Endodermal cell (in vitro differentiated cells): ENCODE measurements at regions not wholly inside any gene's neighbourhood (a gene's known extent, or its start where the extent isn't known, plus 50 kb on each side); places are given as distances from the start of the nearest gene placed in this dataset.
A peak's percentile ranks its signal among the peaks of the same experiment; 100 is the strongest.

ENCODE experiments used
- DNase-seq: peaks from one replicate; pipeline ENCODE4 v3.0.0-alpha.2; 2017
- H3K27ac ChIP-seq: 2 replicates; pipeline ENCODE4 v1.5.1; 2013; ENCODE audit warnings: mild to moderate bottlenecking, low read depth, low read length, moderate library complexity
- H3K27me3 ChIP-seq: 2 replicates; pipeline ENCODE4 v1.6.1; 2013; ENCODE audit warnings: mild to moderate bottlenecking, low read length, moderate library complexity; ENCODE audit not compliant: insufficient read depth, control insufficient read depth, poor library complexity, severe bottlenecking
- H3K36me3 ChIP-seq: 2 replicates; pipeline ENCODE4 v1.7.0; 2013; ENCODE audit warnings: mild to moderate bottlenecking, low read length, moderate library complexity; ENCODE audit not compliant: control insufficient read depth, insufficient read depth
- H3K4me1 ChIP-seq: one replicate; pipeline ENCODE4 v1.7.0; 2013; ENCODE audit warnings: low read length; ENCODE audit not compliant: control insufficient read depth, insufficient read depth
- H3K4me3 ChIP-seq: 2 replicates; pipeline ENCODE4 v1.5.1; 2013; ENCODE audit warnings: mild to moderate bottlenecking, low read length, moderate library complexity
- H3K9ac ChIP-seq: 2 replicates; pipeline ENCODE4 v1.6.1; 2013; ENCODE audit warnings: mild to moderate bottlenecking, low read length, moderate library complexity; ENCODE audit not compliant: poor library complexity, severe bottlenecking; ENCODE audit errors: extremely low read depth
- H3K9me3 ChIP-seq: 2 replicates; pipeline ENCODE4 v1.6.1; 2013; ENCODE audit warnings: mild to moderate bottlenecking, low read length, moderate library complexity; ENCODE audit not compliant: control insufficient read depth
- H3K27ac Mint-ChIP-seq: 2 replicates; pipeline ENCODE4 v1.8.0; 2020; ENCODE audit warnings: mixed read lengths
- H3K27me3 Mint-ChIP-seq: 2 replicates; pipeline ENCODE4 v1.8.0; 2021; ENCODE audit warnings: mild to moderate bottlenecking, mixed read lengths; ENCODE audit not compliant: insufficient read depth
- H3K36me3 Mint-ChIP-seq: 2 replicates; pipeline ENCODE4 v1.8.0; 2020; ENCODE audit warnings: low read depth, mixed read lengths
- H3K4me1 Mint-ChIP-seq: 2 replicates; pipeline ENCODE4 v1.8.0; 2020; ENCODE audit warnings: mixed read lengths
- H3K4me3 Mint-ChIP-seq: 2 replicates; pipeline ENCODE4 v1.8.0; 2020; ENCODE audit warnings: mild to moderate bottlenecking, moderate library complexity, mixed read lengths
- H3K9me3 Mint-ChIP-seq: 2 replicates; pipeline ENCODE4 v1.8.0; 2020; ENCODE audit warnings: mild to moderate bottlenecking, mixed read lengths
- WGBS, 2 experiments: methylation state at CpG; one replicate each; pipeline versions ENCODE4 v1.1.5 to v1.1.7; 2013; ENCODE audit warnings: missing lambda C conversion rate in 2 of 2, mixed read lengths in 1 of 2; ENCODE audit not compliant: insufficient coverage in 1 of 2, insufficient read length in 1 of 2; 5-methylcytosine and 5-hydroxymethylcytosine counted together
- TF ChIP-seq, protein P1 (sequence below): fragments of 200-600 bp; sonication (generic); conservative IDR thresholded peaks from 2 replicates; pipeline ENCODE4 v1.5.0; 2021; ENCODE audit warnings: antibody characterized with exemption, mild to moderate bottlenecking

DNA sequence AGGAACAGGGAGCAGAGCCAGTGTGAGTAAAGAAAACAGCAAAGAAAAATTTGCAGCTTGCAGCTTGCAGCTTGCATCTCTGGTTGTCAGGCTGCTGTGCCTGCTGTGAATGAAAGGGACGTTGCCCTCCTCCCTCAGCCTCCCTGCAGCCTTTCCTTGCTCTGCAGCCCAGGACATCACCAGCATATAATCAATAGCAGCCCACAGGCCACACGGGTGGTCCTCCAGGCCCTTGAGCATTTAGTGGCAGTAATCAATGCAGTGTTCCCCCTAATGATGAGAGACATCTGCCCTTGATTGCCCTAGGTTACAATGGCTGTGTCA is 122.2 kb upstream of the TACR1 start:
- peak; percentile 60 for DNase-seq

DNA sequence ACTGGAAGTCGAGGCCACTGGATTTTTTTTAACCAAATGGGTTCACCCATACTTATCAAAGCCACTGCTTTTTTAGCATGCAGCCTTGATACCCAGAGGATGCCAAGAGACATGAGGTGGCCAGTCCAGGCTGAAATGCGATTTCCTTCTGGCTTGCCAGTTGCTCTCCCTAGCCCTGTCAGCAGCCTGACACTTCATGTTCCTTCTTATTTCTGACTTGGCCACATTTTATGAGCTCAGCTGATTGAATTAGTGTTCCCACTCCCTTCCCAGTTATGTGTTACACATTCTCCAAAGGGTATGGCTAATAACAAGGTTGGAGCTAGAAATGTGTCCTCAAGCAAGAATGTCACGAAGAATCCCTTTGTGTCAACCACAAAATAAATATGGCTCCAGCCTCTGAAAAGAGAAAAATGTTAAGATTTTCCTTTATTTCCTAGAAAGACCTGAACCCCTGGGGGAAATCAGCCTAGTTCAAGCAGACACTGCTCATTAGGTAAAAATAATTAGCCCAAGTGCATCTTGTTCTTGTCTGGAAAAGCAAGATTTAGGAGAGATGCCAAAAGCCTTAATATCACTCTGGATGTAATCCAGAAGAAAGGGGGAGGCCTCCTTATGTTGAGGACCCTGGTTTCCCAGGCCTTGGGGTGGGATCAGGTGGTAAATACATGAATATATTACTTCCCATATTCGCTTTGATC is 121.7 kb upstream of the TACR1 start:
- Histone ChIP-seq H3K4me1 (no peaks in the 10 kb centered on the region), H3K9ac (no peak overlapping the region), H3K9me3 (no peaks in the 10 kb centered on the region), H3K27me3 (no peaks in the 10 kb centered on the region), H3K36me3 (no peaks in the 10 kb centered on the region), H3K27ac (no peak overlapping the region), H3K4me3 (no peak overlapping the region)
- no peaks in the 10 kb centered on the region for H3K36me3 Mint-ChIP-seq
- no peak overlapping the region for H3K4me3 Mint-ChIP-seq
- WGBS, 2 experiments = 70 to 87% methylated on average over 3 to 4 of the region's 4 CpGs
- no peak overlapping the region for H3K27ac Mint-ChIP-seq
- H3K4me1 Mint-ChIP-seq = peaks cover 9% of the 10 kb centered on the region
- DNase-seq = no peak
- H3K9me3 Mint-ChIP-seq = no peaks in the 10 kb centered on the region
- no peaks in the 10 kb centered on the region for H3K27me3 Mint-ChIP-seq
- TF ChIP-seq, protein P1, sequence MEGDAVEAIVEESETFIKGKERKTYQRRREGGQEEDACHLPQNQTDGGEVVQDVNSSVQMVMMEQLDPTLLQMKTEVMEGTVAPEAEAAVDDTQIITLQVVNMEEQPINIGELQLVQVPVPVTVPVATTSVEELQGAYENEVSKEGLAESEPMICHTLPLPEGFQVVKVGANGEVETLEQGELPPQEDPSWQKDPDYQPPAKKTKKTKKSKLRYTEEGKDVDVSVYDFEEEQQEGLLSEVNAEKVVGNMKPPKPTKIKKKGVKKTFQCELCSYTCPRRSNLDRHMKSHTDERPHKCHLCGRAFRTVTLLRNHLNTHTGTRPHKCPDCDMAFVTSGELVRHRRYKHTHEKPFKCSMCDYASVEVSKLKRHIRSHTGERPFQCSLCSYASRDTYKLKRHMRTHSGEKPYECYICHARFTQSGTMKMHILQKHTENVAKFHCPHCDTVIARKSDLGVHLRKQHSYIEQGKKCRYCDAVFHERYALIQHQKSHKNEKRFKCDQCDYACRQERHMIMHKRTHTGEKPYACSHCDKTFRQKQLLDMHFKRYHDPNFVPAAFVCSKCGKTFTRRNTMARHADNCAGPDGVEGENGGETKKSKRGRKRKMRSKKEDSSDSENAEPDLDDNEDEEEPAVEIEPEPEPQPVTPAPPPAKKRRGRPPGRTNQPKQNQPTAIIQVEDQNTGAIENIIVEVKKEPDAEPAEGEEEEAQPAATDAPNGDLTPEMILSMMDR = no peak

More for the DNA sequence above, 122.2 kb upstream of the TACR1 start:
- H3K4me1 ChIP-seq = no peaks in the 10 kb centered on the region
- H3K4me3 ChIP-seq = no peak overlapping the region
- Mint-ChIP-seq H3K27me3 (no peaks in the 10 kb centered on the region), H3K4me1 (peaks cover 9% of the 10 kb centered on the region), H3K36me3 (no peaks in the 10 kb centered on the region), H3K4me3 (no peak overlapping the region), H3K27ac (no peak overlapping the region), H3K9me3 (no peaks in the 10 kb centered on the region)
- no peaks in the 10 kb centered on the region for H3K9me3 ChIP-seq
- 17 to 36% methylated on average over 1 to 2 of the region's 2 CpGs for WGBS, 2 experiments
- TF ChIP-seq, protein P1 = no peak
- H3K9ac ChIP-seq = no peak overlapping the region
- no peak overlapping the region for H3K27ac ChIP-seq
- no peaks in the 10 kb centered on the region for H3K27me3 ChIP-seq
- H3K36me3 ChIP-seq = no peaks in the 10 kb centered on the region

DNA sequence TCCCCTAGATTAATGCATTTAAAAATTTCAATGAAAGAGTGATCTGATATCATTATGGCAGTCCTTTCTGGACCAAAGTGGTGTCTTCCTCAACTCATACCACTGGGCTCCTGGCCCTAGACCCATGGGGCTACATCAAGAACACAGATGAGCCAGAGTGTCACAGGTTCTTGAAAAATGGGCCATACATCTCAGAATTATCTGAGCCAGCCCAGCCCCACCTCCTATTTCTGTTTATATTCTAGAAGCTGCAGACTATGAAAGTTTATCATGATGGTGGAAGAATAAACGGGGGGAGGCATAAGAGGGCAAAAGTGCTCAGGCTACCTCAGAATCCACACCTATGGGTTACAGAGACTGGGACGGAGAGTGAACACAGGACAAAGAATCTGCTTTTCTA is 120.6 kb upstream of the TACR1 start:
- H3K4me1 ChIP-seq = no peaks in the 10 kb centered on the region
- no peaks in the 10 kb centered on the region for H3K36me3 ChIP-seq
- 82 to 100% methylated on average over 1 to 2 of the region's 2 CpGs for WGBS, 2 experiments
- no peaks in the 10 kb centered on the region for H3K36me3 Mint-ChIP-seq
- no peaks in the 10 kb centered on the region for H3K27me3 Mint-ChIP-seq
- H3K9me3 ChIP-seq = no peaks in the 10 kb centered on the region
- peaks cover 5% of the 10 kb centered on the region for H3K4me1 Mint-ChIP-seq
- no peak overlapping the region for H3K27ac Mint-ChIP-seq
- no peak overlapping the region for H3K9ac ChIP-seq
- no peak overlapping the region for H3K4me3 ChIP-seq
- H3K27me3 ChIP-seq = no peaks in the 10 kb centered on the region
- H3K9me3 Mint-ChIP-seq = no peaks in the 10 kb centered on the region
- H3K27ac ChIP-seq = no peak overlapping the region
- DNase-seq = no peak
- H3K4me3 Mint-ChIP-seq = no peak overlapping the region
- TF ChIP-seq, protein P1 = no peak
